ENCODE measurements at regions not wholly inside any gene's neighbourhood (a gene's known extent, or its start where the extent isn't known, plus 50 kb on each side); places are given as distances from the start of the nearest gene placed in this dataset.

DNA sequence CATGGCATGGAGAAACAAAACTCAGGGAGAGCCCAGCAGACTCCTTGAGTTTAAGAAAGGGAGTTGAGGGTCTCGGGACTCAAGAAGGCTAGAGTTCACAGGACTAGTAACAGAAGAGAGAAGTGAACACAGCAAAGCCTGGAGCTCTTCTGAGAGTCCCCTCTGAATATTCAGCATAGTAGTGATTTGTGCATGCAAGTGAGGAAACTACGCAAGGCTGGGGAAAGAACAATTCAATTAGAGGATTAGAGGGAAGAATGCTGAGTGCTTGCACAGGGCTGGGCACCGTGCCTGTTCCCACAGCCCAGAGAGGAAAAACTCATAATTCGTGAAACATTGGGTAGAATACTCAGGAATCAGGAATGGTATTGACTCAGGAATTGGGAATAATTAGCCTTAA is 540.0 kb upstream of the SALL1 start:
- TF ChIP-seq, protein P1, sequence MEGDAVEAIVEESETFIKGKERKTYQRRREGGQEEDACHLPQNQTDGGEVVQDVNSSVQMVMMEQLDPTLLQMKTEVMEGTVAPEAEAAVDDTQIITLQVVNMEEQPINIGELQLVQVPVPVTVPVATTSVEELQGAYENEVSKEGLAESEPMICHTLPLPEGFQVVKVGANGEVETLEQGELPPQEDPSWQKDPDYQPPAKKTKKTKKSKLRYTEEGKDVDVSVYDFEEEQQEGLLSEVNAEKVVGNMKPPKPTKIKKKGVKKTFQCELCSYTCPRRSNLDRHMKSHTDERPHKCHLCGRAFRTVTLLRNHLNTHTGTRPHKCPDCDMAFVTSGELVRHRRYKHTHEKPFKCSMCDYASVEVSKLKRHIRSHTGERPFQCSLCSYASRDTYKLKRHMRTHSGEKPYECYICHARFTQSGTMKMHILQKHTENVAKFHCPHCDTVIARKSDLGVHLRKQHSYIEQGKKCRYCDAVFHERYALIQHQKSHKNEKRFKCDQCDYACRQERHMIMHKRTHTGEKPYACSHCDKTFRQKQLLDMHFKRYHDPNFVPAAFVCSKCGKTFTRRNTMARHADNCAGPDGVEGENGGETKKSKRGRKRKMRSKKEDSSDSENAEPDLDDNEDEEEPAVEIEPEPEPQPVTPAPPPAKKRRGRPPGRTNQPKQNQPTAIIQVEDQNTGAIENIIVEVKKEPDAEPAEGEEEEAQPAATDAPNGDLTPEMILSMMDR (conservative IDR thresholded peaks at IDR 0.05) = no peak
- no peak for TF ChIP-seq EZH2 (IDR thresholded peaks at IDR 0.05; ENCODE audit: low read depth)
